Endothelial cell (in vitro differentiated cells): ENCODE measurements at regions not wholly inside any gene's neighbourhood (a gene's known extent, or its start where the extent isn't known, plus 50 kb on each side); places are given as distances from the start of the nearest gene placed in this dataset.

Source experiments
- DNase-seq: peaks from one replicate; pipeline ENCODE4 v3.0.0; 2021; ENCODE audit warnings: low spot score
- H3K27ac Mint-ChIP-seq: one replicate; pipeline ENCODE4 v1.8.0; 2021; ENCODE audit warnings: mixed read lengths, inconsistent platforms; ENCODE audit not compliant: unreplicated experiment
- H3K27me3 Mint-ChIP-seq: one replicate; pipeline ENCODE4 v1.8.0; 2021; ENCODE audit warnings: mild to moderate bottlenecking, moderate library complexity, mixed read lengths, inconsistent platforms; ENCODE audit not compliant: unreplicated experiment
- H3K36me3 Mint-ChIP-seq: one replicate; pipeline ENCODE4 v1.8.0; 2021; ENCODE audit warnings: mild to moderate bottlenecking, low read depth, mixed read lengths, inconsistent platforms; ENCODE audit not compliant: unreplicated experiment
- H3K4me1 Mint-ChIP-seq: one replicate; pipeline ENCODE4 v1.8.0; 2021; ENCODE audit warnings: mild to moderate bottlenecking, mixed read lengths, inconsistent platforms; ENCODE audit not compliant: unreplicated experiment
- H3K4me3 Mint-ChIP-seq: one replicate; pipeline ENCODE4 v1.8.0; 2021; ENCODE audit warnings: mild to moderate bottlenecking, mixed read lengths, inconsistent platforms; ENCODE audit not compliant: unreplicated experiment
- H3K9me3 Mint-ChIP-seq: one replicate; pipeline ENCODE4 v1.8.0; 2021; ENCODE audit warnings: mixed read lengths, inconsistent platforms; ENCODE audit not compliant: unreplicated experiment
- TF ChIP-seq, protein P1 (sequence below): fragments of 200-600 bp; sonication (generic); IDR thresholded peaks from one replicate; pipeline ENCODE4 v1.5.0; 2021; ENCODE audit warnings: antibody characterized with exemption; ENCODE audit not compliant: unreplicated experiment

DNA sequence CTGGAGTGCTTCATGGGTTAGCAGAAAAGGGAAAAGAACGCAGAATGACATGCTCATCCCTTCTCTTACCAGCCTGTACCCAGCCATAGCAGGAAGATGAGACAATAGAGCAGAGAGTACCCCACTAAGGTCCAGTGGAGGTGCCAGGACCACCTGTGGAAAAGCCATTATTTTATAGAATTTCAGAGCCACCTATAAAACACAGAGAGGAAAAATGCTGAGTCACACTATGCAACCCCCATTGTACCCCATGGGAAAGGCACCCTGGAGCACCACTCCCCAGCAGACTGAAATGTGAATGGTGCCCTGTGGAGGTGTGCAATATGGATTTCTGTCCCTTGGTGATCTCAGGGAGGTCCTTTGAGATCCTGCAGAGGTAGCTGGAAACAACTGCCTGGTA, 97.2 kb downstream of the HES1 start:
- TF ChIP-seq, protein P1, sequence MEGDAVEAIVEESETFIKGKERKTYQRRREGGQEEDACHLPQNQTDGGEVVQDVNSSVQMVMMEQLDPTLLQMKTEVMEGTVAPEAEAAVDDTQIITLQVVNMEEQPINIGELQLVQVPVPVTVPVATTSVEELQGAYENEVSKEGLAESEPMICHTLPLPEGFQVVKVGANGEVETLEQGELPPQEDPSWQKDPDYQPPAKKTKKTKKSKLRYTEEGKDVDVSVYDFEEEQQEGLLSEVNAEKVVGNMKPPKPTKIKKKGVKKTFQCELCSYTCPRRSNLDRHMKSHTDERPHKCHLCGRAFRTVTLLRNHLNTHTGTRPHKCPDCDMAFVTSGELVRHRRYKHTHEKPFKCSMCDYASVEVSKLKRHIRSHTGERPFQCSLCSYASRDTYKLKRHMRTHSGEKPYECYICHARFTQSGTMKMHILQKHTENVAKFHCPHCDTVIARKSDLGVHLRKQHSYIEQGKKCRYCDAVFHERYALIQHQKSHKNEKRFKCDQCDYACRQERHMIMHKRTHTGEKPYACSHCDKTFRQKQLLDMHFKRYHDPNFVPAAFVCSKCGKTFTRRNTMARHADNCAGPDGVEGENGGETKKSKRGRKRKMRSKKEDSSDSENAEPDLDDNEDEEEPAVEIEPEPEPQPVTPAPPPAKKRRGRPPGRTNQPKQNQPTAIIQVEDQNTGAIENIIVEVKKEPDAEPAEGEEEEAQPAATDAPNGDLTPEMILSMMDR: no peak
- H3K27me3 Mint-ChIP-seq: no peaks in the 10 kb centered on the region
- DNase-seq: no peak
- H3K4me3 Mint-ChIP-seq: no peak overlapping the region
- H3K9me3 Mint-ChIP-seq: no peaks in the 10 kb centered on the region
- peaks cover 3% of the 10 kb centered on the region for H3K4me1 Mint-ChIP-seq
- no peak overlapping the region for H3K27ac Mint-ChIP-seq
- H3K36me3 Mint-ChIP-seq: no peaks in the 10 kb centered on the region

- H3K9me3 Mint-ChIP-seq: no peaks in the 10 kb centered on the region
- TF ChIP-seq, protein P1: no peak
- H3K4me3 Mint-ChIP-seq: no peak overlapping the region
Observed at GRCh38 chr3:194235160-194235559, 99.2 kb downstream of the HES1 start.

GRCh38 chr3:194237110-194237509, 101.2 kb downstream of the HES1 start:
- H3K4me3 Mint-ChIP-seq: no peak overlapping the region
- peaks cover 2% of the 10 kb centered on the region for H3K4me1 Mint-ChIP-seq
- no peak for DNase-seq
- no peaks in the 10 kb centered on the region for H3K9me3 Mint-ChIP-seq
- TF ChIP-seq, protein P1: no peak
- no peak overlapping the region for H3K27ac Mint-ChIP-seq
- H3K27me3 Mint-ChIP-seq: no peaks in the 10 kb centered on the region
- H3K36me3 Mint-ChIP-seq: no peaks in the 10 kb centered on the region

More at GRCh38 chr3:194235160-194235559, 99.2 kb downstream of the HES1 start:
- H3K4me1 Mint-ChIP-seq: peaks cover 3% of the 10 kb centered on the region
- H3K27ac Mint-ChIP-seq: no peak overlapping the region
- H3K36me3 Mint-ChIP-seq: no peaks in the 10 kb centered on the region
- no peak for DNase-seq
- H3K27me3 Mint-ChIP-seq: no peaks in the 10 kb centered on the region

GRCh38 chr3:194240766-194241165, 104.8 kb downstream of the HES1 start:
- Mint-ChIP-seq H3K36me3 (no peaks in the 10 kb centered on the region), H3K27me3 (no peaks in the 10 kb centered on the region), H3K9me3 (no peaks in the 10 kb centered on the region), H3K27ac (no peak overlapping the region), H3K4me3 (no peak overlapping the region), H3K4me1 (peaks cover 8% of the 10 kb centered on the region)
- TF ChIP-seq, protein P1: no peak
- no peak for DNase-seq

DNA sequence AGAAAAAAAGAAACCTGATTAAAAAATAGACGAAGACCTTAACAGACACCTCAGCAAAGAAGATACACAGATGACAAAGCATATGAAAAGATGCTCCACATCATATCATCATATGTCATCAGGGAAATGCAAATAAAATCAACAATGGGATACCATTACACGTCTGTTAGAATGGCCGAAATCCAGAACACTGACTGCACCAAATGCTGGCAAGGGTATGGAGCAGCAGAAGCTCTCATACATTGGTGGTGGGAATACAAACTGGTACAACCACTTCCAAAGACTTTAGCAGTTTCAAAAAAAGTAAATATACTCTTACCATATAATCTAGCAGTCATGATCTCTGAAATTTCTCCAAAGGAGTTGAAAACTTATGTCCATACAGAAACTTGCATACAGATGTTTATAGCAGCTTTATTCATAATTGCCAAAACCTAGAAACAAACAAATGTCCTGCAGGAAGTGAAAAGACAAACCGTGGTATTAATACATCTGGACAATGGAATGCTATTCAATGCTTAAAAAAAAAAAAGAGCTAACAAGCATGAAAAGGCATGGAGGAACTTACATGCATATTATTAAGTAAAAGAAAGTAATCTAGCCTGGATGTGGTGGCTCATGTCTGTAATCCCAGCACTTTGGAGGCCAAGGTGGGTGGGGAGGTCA, 107.4 kb downstream of the HES1 start:
- Mint-ChIP-seq H3K27me3 (no peaks in the 10 kb centered on the region), H3K4me3 (no peak overlapping the region), H3K9me3 (no peaks in the 10 kb centered on the region), H3K4me1 (peaks cover 21% of the 10 kb centered on the region), H3K36me3 (no peaks in the 10 kb centered on the region), H3K27ac (no peak overlapping the region)
- TF ChIP-seq, protein P1: no peak
- DNase-seq: no peak
